ENCODE measurements at regions not wholly inside any gene's neighbourhood (a gene's known extent, or its start where the extent isn't known, plus 50 kb on each side); places are given as distances from the start of the nearest gene placed in this dataset.

GRCh38 chr6:23447731-23448130, 678.3 kb upstream of the NRSN1 start:
- TF ChIP-seq CTCF (IDR thresholded peaks at IDR 0.05; ENCODE audit: low read depth, low read length, poor library complexity, severe bottlenecking), result no peak
- no peak for TF ChIP-seq EZH2phosphoT487 (IDR thresholded peaks at IDR 0.05; ENCODE audit: borderline replicate concordance, low read length)

Measured in DOHH2 (cell line).